ENCODE measurements at regions not wholly inside any gene's neighbourhood (a gene's known extent, or its start where the extent isn't known, plus 50 kb on each side); places are given as distances from the start of the nearest gene placed in this dataset. TPM values are rescaled to one million over a fixed set of nuclear protein-coding genes. Genes with fewer than 3 reads are reported as not detected.

Small RNA genes lying in the stretch of these regions (small RNA-seq; reads per million reads assigned to genes)
- gene RF00019 (ENCODE audit: insufficient read depth, insufficient read length, low read depth, low replicate concordance) (not detected), gene RNA5SP180 (ENCODE audit: insufficient read depth, insufficient read length, low read depth, low replicate concordance) (not detected)

Measured in endothelial cell of umbilical vein (primary cell).